Adrenal gland (tissue), 9 donors: ENCODE measurements at regions not wholly inside any gene's neighbourhood (a gene's known extent, or its start where the extent isn't known, plus 50 kb on each side); places are given as distances from the start of the nearest gene placed in this dataset.

ENCODE experiments used
- DNase-seq, 7 donors: peaks; one replicate each; pipeline ENCODE4 v3.0.0-alpha.2; 2019 to 2020
- H3K27ac ChIP-seq, 5 donors: fragments of 200-600 bp; sonication (generic) in 4 of 5; 1 replicate in 3 of 5; 2 replicates in 2 of 5; pipeline versions ENCODE4 v1.5.1 to v1.8.0; 2016 to 2020; ENCODE audit warnings: mild to moderate bottlenecking in 1 of 5
- H3K27me3 ChIP-seq: fragments of 200-600 bp; 2 replicates; pipeline ENCODE4 v1.8.0; 2021
- H3K36me3 ChIP-seq, 2 donors: fragments of 200-600 bp; replicated peaks in 1 of 2; 1 replicate in 1 of 2; 2 replicates in 1 of 2; pipeline versions ENCODE4 v1.5.1 to v1.8.0; 2018 to 2022
- H3K4me1 ChIP-seq, 2 donors: fragments of 200-600 bp; replicated peaks in 1 of 2; 1 replicate in 1 of 2; 2 replicates in 1 of 2; pipeline versions ENCODE4 v1.5.1 to v1.8.0; 2018 to 2021
- H3K4me3 ChIP-seq, 4 donors: fragments of 200-600 bp; sonication (generic) in 3 of 4; one replicate each; pipeline ENCODE4 v1.5.1; 2016 to 2018
- H3K9me3 ChIP-seq, 3 donors: fragments of 200-600 bp; sonication (generic) in 1 of 3; replicated peaks in 1 of 3; 1 replicate in 2 of 3; 2 replicates in 1 of 3; pipeline versions ENCODE4 v1.5.1 to v1.8.0; 2016 to 2021
- CTCF ChIP-seq, 6 experiments: fragments of 450-650 bp in 4 of 6; fragments of 200-600 bp in 2 of 6; sonication (generic) in 1 of 6; IDR thresholded peaks; 1 replicate in 5 of 6; 2 replicates in 1 of 6; pipeline versions ENCODE4 v1.5.1 to v1.8.0; 2016 to 2021; ENCODE audit warnings: antibody characterized with exemption in 6 of 6, mild to moderate bottlenecking in 2 of 6, moderate library complexity in 1 of 6
- POLR2A ChIP-seq, 2 donors: fragments of 450-650 bp; IDR thresholded peaks; one replicate each; pipeline ENCODE4 v1.6.1; 2017; ENCODE audit warnings: antibody characterized with exemption in 2 of 2, mild to moderate bottlenecking in 2 of 2, moderate library complexity in 1 of 2
- WGBS, 4 donors: extraction: QIAGEN DNeasy Blood & Tissue Kit in 2 of 4; methylation state at CpG; one replicate each; pipeline versions ENCODE4 v1.1.5 to v1.1.7; 2013 to 2017; 5-methylcytosine and 5-hydroxymethylcytosine counted together
- intact Hi-C, 2 donors: fragments of 100-400 bp; cut with DNase I; formaldehyde crosslinking; loops; one replicate each; pipeline versions ENCODE4 v1.14.1 to v1.15.0; 2022 to 2023
- donor health status: healthy with polysubstance abuse.
- donor health status: Bipolar disorder and iron deficiency.
- donor health status: DM: yes; HTN: yes; CAD: no.
- donor health status: DM: no; HTN: no; CAD: no.
- donor health status: DM: no; HTN: no; CAD: no.

- H3K4me3 ChIP-seq = no peak overlapping the region
- H3K36me3 ChIP-seq = no peaks in the 10 kb centered on the region
- H3K9me3 ChIP-seq = no peaks in the 10 kb centered on the region
- TF ChIP-seq CTCF (IDR thresholded peaks at IDR 0.05) = no peak
- TF ChIP-seq POLR2A (IDR thresholded peaks at IDR 0.05) = no peak
- DNase-seq = peak in 6 of 7 donors; percentile 30 to 73 (median 58)
- peaks cover 4 to 48% of the 10 kb centered on the region in 2 donors for H3K4me1 ChIP-seq
- WGBS, 4 donors = 37 to 70% (median 44%) methylated on average over 7 of the region's 7 CpGs
- no peaks in the 10 kb centered on the region for H3K27me3 ChIP-seq
- intact Hi-C loops = no loop called here
- no peak overlapping the region for H3K27ac ChIP-seq
These were observed 225.6 kb downstream of the AHR start for GRCh38 chr7:17523813-17524739.

- 85 to 92% (median 87%) methylated on average over 3 of the region's 3 CpGs for WGBS, 4 donors
- no peak overlapping the region for H3K27ac ChIP-seq
- intact Hi-C loops = no loop called here
These were observed 226.3 kb downstream of the AHR start for GRCh38 chr7:17524746-17525145.

GRCh38 chr7:17526621-17527020, 228.2 kb downstream of the AHR start:
- TF ChIP-seq CTCF (IDR thresholded peaks at IDR 0.05) = no peak
- no peak for TF ChIP-seq POLR2A (IDR thresholded peaks at IDR 0.05)
- H3K4me1 ChIP-seq = peaks cover 3 to 33% of the 10 kb centered on the region in 2 donors
- no peaks in the 10 kb centered on the region for H3K36me3 ChIP-seq
- no peaks in the 10 kb centered on the region for H3K9me3 ChIP-seq
- DNase-seq = no peak
- H3K27ac ChIP-seq = no peak overlapping the region
- no peaks in the 10 kb centered on the region for H3K27me3 ChIP-seq
- intact Hi-C loops = no loop called here
- no peak overlapping the region for H3K4me3 ChIP-seq

More at GRCh38 chr7:17524746-17525145, 226.3 kb downstream of the AHR start:
- H3K4me3 ChIP-seq = no peak overlapping the region
- DNase-seq = no peak
- no peaks in the 10 kb centered on the region for H3K27me3 ChIP-seq
- TF ChIP-seq CTCF (IDR thresholded peaks at IDR 0.05) = no peak
- no peaks in the 10 kb centered on the region for H3K9me3 ChIP-seq
- peaks cover 4 to 48% of the 10 kb centered on the region in 2 donors for H3K4me1 ChIP-seq
- H3K36me3 ChIP-seq = no peaks in the 10 kb centered on the region

DNA sequence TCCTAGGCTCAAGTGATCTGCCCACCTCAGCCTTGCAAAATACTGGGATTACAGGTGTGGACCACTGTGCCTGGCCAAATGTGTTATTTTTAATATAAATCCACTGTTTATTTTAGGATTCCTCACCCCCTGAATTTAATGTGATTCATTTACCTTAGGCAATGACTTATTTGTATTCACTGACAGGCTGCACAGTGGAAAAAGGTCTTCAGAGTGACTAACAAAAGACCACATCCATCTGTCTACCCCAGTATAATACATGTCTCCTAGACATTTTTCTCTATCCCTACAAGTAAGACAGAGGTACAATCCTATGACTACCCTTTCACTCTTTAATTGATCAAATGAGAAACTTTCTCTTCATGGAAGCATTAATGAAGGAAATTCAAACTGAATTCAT, 230.2 kb downstream of the AHR start:
- H3K4me1 ChIP-seq = peaks cover 0 to 26% of the 10 kb centered on the region in 2 donors
- TF ChIP-seq CTCF (IDR thresholded peaks at IDR 0.05) (no peak), POLR2A (IDR thresholded peaks at IDR 0.05) (no peak)
- H3K4me3 ChIP-seq = no peak overlapping the region
- DNase-seq = no peak
- intact Hi-C loops = no loop called here
- H3K27me3 ChIP-seq = no peaks in the 10 kb centered on the region
- no peak overlapping the region for H3K27ac ChIP-seq
- H3K9me3 ChIP-seq = no peaks in the 10 kb centered on the region
- H3K36me3 ChIP-seq = no peaks in the 10 kb centered on the region
